ENCODE measurements at regions not wholly inside any gene's neighbourhood (a gene's known extent, or its start where the extent isn't known, plus 50 kb on each side); places are given as distances from the start of the nearest gene placed in this dataset.

DNA sequence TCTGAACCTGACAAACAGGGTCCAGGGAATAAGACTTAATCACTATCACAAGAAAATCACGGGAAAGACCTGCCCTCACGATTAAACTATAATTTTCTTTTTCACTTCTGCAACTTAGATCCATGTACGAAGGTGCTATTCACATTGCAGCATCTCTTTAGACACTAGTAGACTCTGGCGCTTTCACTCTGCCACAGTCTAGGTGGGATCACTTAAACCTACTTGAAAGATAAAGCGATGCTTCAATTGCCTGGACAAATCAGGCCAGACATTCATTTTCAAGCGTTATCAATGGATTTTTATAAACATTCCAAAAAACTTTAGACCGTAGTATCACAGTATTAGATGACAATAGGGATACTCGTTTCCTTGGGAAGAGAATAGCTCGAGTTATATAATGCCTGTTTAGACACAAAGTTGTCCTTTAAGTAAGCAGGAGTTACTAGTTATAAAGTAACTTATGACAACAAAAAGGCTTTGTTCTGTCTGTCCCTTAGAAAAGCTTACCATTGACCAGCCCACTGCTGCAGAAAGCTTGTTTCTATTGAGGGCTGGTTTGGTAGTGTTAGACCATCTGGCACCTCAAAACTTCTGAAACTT lies 367.3 kb downstream of the UTRN start:
- CTCF ChIA-PET = no interaction called here

More for the DNA sequence above, 367.3 kb downstream of the UTRN start:
- H3K27me3 ChIP-seq (replicated peaks in 1 of 4; ENCODE audit: control extremely low read depth in 1 of 4, control insufficient read depth in 3 of 4, insufficient read depth in 4 of 4, low read length in 3 of 4) = no peaks in the 10 kb centered on the region
- ATAC-seq (ENCODE audit: low read depth) = no peak
- POLR2A ChIA-PET = interaction anchor here (0.5 kb wide), 1 partner anchor 55 kb away, joined by 4 read pairs; no protein-coding TSS in a partner anchor
- H3K36me3 ChIP-seq (replicated peaks in 1 of 2; ENCODE audit: control extremely low read depth in 1 of 2, control insufficient read depth in 1 of 2, extremely low read depth in 1 of 2, insufficient read depth in 2 of 2, low read length in 1 of 2) = peaks cover 0 to 3% of the 10 kb centered on the region in 2 experiments
- H3K27ac ChIP-seq (ENCODE audit: low read length in 2 of 2) = peak overlapping the region in 1 of 2 donors; percentile 15
- peaks cover 7% of the 10 kb centered on the region for H4K20me1 ChIP-seq (ENCODE audit: control insufficient read depth, insufficient read depth, low read length, poor library complexity, severe bottlenecking)
- H3K9me3 ChIP-seq (ENCODE audit: control extremely low read depth in 1 of 3, control insufficient read depth in 2 of 3, insufficient read depth in 1 of 3, low read length in 2 of 3) = no peaks in the 10 kb centered on the region
- Mint-ChIP-seq H3K27me3 (no peaks in the 10 kb centered on the region), H3K27ac (peak overlapping the region; percentile 57), H3K4me3 (no peak overlapping the region), H3K9me3 (ENCODE audit: insufficient read depth) (no peaks in the 10 kb centered on the region), H3K4me1 (peaks cover 49% of the 10 kb centered on the region)
- H3K79me2 ChIP-seq (ENCODE audit: control insufficient read depth, insufficient read depth, low read length) = peaks cover 28% of the 10 kb centered on the region
- TF ChIP-seq EZH2 (IDR thresholded peaks at IDR 0.05; ENCODE audit: borderline replicate concordance, insufficient read depth, low read depth, low read length, poor library complexity, severe bottlenecking) = no peak
- TF ChIP-seq, protein P1, sequence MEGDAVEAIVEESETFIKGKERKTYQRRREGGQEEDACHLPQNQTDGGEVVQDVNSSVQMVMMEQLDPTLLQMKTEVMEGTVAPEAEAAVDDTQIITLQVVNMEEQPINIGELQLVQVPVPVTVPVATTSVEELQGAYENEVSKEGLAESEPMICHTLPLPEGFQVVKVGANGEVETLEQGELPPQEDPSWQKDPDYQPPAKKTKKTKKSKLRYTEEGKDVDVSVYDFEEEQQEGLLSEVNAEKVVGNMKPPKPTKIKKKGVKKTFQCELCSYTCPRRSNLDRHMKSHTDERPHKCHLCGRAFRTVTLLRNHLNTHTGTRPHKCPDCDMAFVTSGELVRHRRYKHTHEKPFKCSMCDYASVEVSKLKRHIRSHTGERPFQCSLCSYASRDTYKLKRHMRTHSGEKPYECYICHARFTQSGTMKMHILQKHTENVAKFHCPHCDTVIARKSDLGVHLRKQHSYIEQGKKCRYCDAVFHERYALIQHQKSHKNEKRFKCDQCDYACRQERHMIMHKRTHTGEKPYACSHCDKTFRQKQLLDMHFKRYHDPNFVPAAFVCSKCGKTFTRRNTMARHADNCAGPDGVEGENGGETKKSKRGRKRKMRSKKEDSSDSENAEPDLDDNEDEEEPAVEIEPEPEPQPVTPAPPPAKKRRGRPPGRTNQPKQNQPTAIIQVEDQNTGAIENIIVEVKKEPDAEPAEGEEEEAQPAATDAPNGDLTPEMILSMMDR (IDR thresholded peaks at IDR 0.05) = no peak
- H3K4me2 ChIP-seq (replicated peaks; ENCODE audit: low read depth, low read length, poor library complexity, severe bottlenecking) = no peak overlapping the region
- peaks cover 17 to 25% of the 10 kb centered on the region in 2 donors for H3K4me1 ChIP-seq (ENCODE audit: control insufficient read depth in 2 of 2, insufficient read depth in 2 of 2, low read length in 2 of 2)
- H3K9ac ChIP-seq (ENCODE audit: low read length) = no peak overlapping the region
- 98% methylated on average over 5 of the region's 9 CpGs for WGBS (ENCODE audit: insufficient coverage)
- no peak overlapping the region for H3K4me3 ChIP-seq (ENCODE audit: control extremely low read depth in 1 of 5, extremely low read depth in 1 of 5, insufficient read depth in 1 of 5, low read depth in 2 of 5, low read length in 4 of 5)
- no peak overlapping the region for H2AFZ ChIP-seq (ENCODE audit: insufficient read depth, low read depth, low read length, poor library complexity, severe bottlenecking)
- no peak for DNase-seq
- intact Hi-C loops (cut with micrococcal nuclease) = loop anchor here (5.0 to 10.0 kb wide), 2 partner anchors 70 to 1312 kb away; partner anchors contain the start of gene SHPRH
